Endothelial cell (in vitro differentiated cells): ENCODE measurements at regions not wholly inside any gene's neighbourhood (a gene's known extent, or its start where the extent isn't known, plus 50 kb on each side); places are given as distances from the start of the nearest gene placed in this dataset.

Experiments used
- DNase-seq: peaks from one replicate; pipeline ENCODE4 v3.0.0; 2021; ENCODE audit warnings: low spot score
- H3K27ac Mint-ChIP-seq: one replicate; pipeline ENCODE4 v1.8.0; 2021; ENCODE audit warnings: mixed read lengths, inconsistent platforms; ENCODE audit not compliant: unreplicated experiment
- H3K27me3 Mint-ChIP-seq: one replicate; pipeline ENCODE4 v1.8.0; 2021; ENCODE audit warnings: mild to moderate bottlenecking, moderate library complexity, mixed read lengths, inconsistent platforms; ENCODE audit not compliant: unreplicated experiment
- H3K36me3 Mint-ChIP-seq: one replicate; pipeline ENCODE4 v1.8.0; 2021; ENCODE audit warnings: mild to moderate bottlenecking, low read depth, mixed read lengths, inconsistent platforms; ENCODE audit not compliant: unreplicated experiment
- H3K4me1 Mint-ChIP-seq: one replicate; pipeline ENCODE4 v1.8.0; 2021; ENCODE audit warnings: mild to moderate bottlenecking, mixed read lengths, inconsistent platforms; ENCODE audit not compliant: unreplicated experiment
- H3K4me3 Mint-ChIP-seq: one replicate; pipeline ENCODE4 v1.8.0; 2021; ENCODE audit warnings: mild to moderate bottlenecking, mixed read lengths, inconsistent platforms; ENCODE audit not compliant: unreplicated experiment
- H3K9me3 Mint-ChIP-seq: one replicate; pipeline ENCODE4 v1.8.0; 2021; ENCODE audit warnings: mixed read lengths, inconsistent platforms; ENCODE audit not compliant: unreplicated experiment
- TF ChIP-seq, protein P1 (sequence below): fragments of 200-600 bp; sonication (generic); IDR thresholded peaks from one replicate; pipeline ENCODE4 v1.5.0; 2021; ENCODE audit warnings: antibody characterized with exemption; ENCODE audit not compliant: unreplicated experiment

DNA sequence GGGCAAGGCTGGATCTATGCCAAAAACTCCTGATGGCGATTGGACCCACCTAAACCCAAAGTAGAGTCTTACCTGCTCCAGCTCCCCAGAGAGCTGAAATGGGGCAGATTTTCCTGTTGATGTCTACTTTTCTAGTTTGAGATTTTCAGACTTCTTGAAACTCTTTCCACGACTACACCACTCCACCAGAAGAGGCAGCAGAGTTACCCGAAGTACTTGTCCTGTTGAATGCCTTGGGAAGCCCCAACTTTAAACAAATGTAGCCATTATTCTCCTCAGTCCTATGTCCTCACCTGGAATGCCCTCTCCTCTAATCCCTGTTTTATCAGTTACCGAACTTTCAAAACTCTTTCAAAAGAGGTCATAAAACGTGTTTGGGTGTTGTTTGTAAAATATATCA is 843.8 kb downstream of the VGLL3 start:
- H3K4me1 Mint-ChIP-seq = no peaks in the 10 kb centered on the region
- no peak overlapping the region for H3K27ac Mint-ChIP-seq
- TF ChIP-seq, protein P1, sequence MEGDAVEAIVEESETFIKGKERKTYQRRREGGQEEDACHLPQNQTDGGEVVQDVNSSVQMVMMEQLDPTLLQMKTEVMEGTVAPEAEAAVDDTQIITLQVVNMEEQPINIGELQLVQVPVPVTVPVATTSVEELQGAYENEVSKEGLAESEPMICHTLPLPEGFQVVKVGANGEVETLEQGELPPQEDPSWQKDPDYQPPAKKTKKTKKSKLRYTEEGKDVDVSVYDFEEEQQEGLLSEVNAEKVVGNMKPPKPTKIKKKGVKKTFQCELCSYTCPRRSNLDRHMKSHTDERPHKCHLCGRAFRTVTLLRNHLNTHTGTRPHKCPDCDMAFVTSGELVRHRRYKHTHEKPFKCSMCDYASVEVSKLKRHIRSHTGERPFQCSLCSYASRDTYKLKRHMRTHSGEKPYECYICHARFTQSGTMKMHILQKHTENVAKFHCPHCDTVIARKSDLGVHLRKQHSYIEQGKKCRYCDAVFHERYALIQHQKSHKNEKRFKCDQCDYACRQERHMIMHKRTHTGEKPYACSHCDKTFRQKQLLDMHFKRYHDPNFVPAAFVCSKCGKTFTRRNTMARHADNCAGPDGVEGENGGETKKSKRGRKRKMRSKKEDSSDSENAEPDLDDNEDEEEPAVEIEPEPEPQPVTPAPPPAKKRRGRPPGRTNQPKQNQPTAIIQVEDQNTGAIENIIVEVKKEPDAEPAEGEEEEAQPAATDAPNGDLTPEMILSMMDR = no peak
- peaks cover 2% of the 10 kb centered on the region for H3K27me3 Mint-ChIP-seq
- H3K36me3 Mint-ChIP-seq = no peaks in the 10 kb centered on the region
- no peak for DNase-seq
- no peak overlapping the region for H3K4me3 Mint-ChIP-seq
- H3K9me3 Mint-ChIP-seq = no peaks in the 10 kb centered on the region

DNA sequence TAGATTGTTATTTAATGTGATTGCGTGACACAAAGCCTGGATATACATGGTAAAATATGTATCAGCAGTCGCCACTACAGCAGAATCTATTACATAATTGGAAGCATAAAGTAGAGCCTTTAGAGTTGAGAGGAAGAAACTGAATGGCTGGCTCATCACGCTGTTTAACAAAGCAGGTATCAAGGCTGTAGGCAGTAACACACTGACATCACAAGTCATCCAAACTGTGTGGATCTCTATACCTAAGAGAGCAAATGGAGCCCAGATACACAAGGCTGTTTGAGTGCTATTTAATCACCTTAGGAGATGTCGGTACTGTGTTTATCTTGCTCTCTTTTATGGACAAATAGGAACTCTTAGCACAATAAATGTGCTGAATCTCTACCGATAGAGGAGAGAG is 864.4 kb downstream of the VGLL3 start:
- Mint-ChIP-seq H3K27me3 (no peaks in the 10 kb centered on the region), H3K4me1 (no peaks in the 10 kb centered on the region), H3K4me3 (no peak overlapping the region), H3K27ac (no peak overlapping the region), H3K9me3 (peaks cover 3% of the 10 kb centered on the region), H3K36me3 (peaks cover 4% of the 10 kb centered on the region)
- DNase-seq = no peak
- TF ChIP-seq, protein P1 = no peak
